DND-41 (cell line): ENCODE measurements at regions not wholly inside any gene's neighbourhood (a gene's known extent, or its start where the extent isn't known, plus 50 kb on each side); places are given as distances from the start of the nearest gene placed in this dataset.

Experiments
- ATAC-seq: fragments of 200-7000 bp; cut with Tn5 transposase; 3 replicates; pipeline ENCODE4 v1.9.1; 2021; ENCODE audit warnings: low read depth; ENCODE audit not compliant: insufficient read depth
- DNase-seq: peaks from one replicate; pipeline ENCODE4 v3.0.0-alpha.2; 2020
- H2AFZ ChIP-seq: 2 replicates; pipeline ENCODE4 v1.6.0; 2012; ENCODE audit warnings: low read depth, low read length
- H3K27ac ChIP-seq: 2 replicates; pipeline ENCODE4 v1.5.1; 2012; ENCODE audit warnings: low read length, inconsistent platforms
- H3K27me3 ChIP-seq: fragments of 200-600 bp; sonication (generic); 2 replicates; pipeline ENCODE4 v1.6.0; 2012; ENCODE audit warnings: low read length, mild to moderate bottlenecking, inconsistent platforms; ENCODE audit not compliant: insufficient read depth, poor library complexity
- H3K36me3 ChIP-seq: 2 replicates; pipeline ENCODE4 v1.5.1; 2012; ENCODE audit warnings: low read length, inconsistent platforms; ENCODE audit not compliant: insufficient read depth
- H3K4me1 ChIP-seq: 2 replicates; pipeline ENCODE4 v1.5.1; 2012; ENCODE audit warnings: mild to moderate bottlenecking, low read length; ENCODE audit not compliant: insufficient read depth
- H3K4me2 ChIP-seq: 2 replicates; pipeline ENCODE4 v1.6.0; 2012; ENCODE audit warnings: mild to moderate bottlenecking, moderate library complexity, low read length, inconsistent platforms; ENCODE audit not compliant: insufficient read depth
- H3K4me3 ChIP-seq, 2 experiments: fragments of 200-600 bp in 1 of 2; shearing (Covaris generic) in 1 of 2; 2 replicates each; pipeline ENCODE4 v1.5.1; 2012 to 2016; ENCODE audit warnings: inconsistent platforms in 2 of 2, low read length in 2 of 2, mild to moderate bottlenecking in 2 of 2, low read depth in 1 of 2, moderate library complexity in 1 of 2
- H3K79me2 ChIP-seq: 2 replicates; pipeline ENCODE4 v1.6.0; 2012; ENCODE audit warnings: low read length, inconsistent platforms; ENCODE audit not compliant: insufficient read depth
- H3K9ac ChIP-seq: 2 replicates; pipeline ENCODE4 v1.6.0; 2012; ENCODE audit warnings: low read depth, mild to moderate bottlenecking, inconsistent platforms, low read length, moderate library complexity
- H3K9me3 ChIP-seq: 2 replicates; pipeline ENCODE4 v1.5.1; 2012; ENCODE audit warnings: low read length, moderate library complexity, mild to moderate bottlenecking, inconsistent platforms; ENCODE audit not compliant: insufficient read depth, severe bottlenecking
- H4K20me1 ChIP-seq: 2 replicates; pipeline ENCODE4 v1.6.0; 2012; ENCODE audit warnings: low read length; ENCODE audit not compliant: insufficient read depth
- CTCF ChIP-seq: IDR thresholded peaks from 2 replicates; pipeline ENCODE4 v1.5.1; 2012; ENCODE audit warnings: borderline replicate concordance, low read length, moderate library complexity, mild to moderate bottlenecking; ENCODE audit not compliant: poor library complexity, severe bottlenecking; ENCODE audit errors: extremely low read depth
- EZH2 ChIP-seq: IDR thresholded peaks from 3 replicates; pipeline ENCODE4 v1.6.1; 2012; ENCODE audit warnings: borderline replicate concordance, low read depth, mild to moderate bottlenecking, moderate library complexity, low read length, inconsistent platforms; ENCODE audit not compliant: severe bottlenecking

- Histone ChIP-seq H3K9ac (no peak overlapping the region), H4K20me1 (no peaks in the 10 kb centered on the region), H2AFZ (no peak overlapping the region), H3K27ac (no peak overlapping the region), H3K36me3 (no peaks in the 10 kb centered on the region), H3K4me2 (no peak overlapping the region), H3K27me3 (peaks cover 4% of the 10 kb centered on the region), H3K79me2 (no peaks in the 10 kb centered on the region), H3K4me3 (no peak overlapping the region), H3K4me1 (no peaks in the 10 kb centered on the region), H3K9me3 (peaks cover 6% of the 10 kb centered on the region)
- DNase-seq = no peak
- TF ChIP-seq CTCF (no peak), EZH2 (no peak)
- no peak for ATAC-seq
These were observed 212.3 kb downstream of the TFAP2C start for GRCh38 chr20:56841346-56841908.

GRCh38 chr20:56842056-56842455 is 212.9 kb downstream of the TFAP2C start:
- Histone ChIP-seq H3K27ac (no peak overlapping the region), H3K4me3 (no peak overlapping the region), H4K20me1 (no peaks in the 10 kb centered on the region), H3K79me2 (no peaks in the 10 kb centered on the region), H3K4me1 (no peaks in the 10 kb centered on the region), H2AFZ (no peak overlapping the region), H3K9me3 (peaks cover 6% of the 10 kb centered on the region), H3K9ac (no peak overlapping the region), H3K27me3 (peaks cover 4% of the 10 kb centered on the region), H3K36me3 (no peaks in the 10 kb centered on the region), H3K4me2 (no peak overlapping the region)
- TF ChIP-seq EZH2 = no peak
- TF ChIP-seq CTCF = no peak
- ATAC-seq (no peak), DNase-seq (no peak)

- no peaks in the 10 kb centered on the region for H3K79me2 ChIP-seq
- no peak overlapping the region for H3K4me2 ChIP-seq
- no peak for TF ChIP-seq EZH2
- no peak for TF ChIP-seq CTCF
- H3K9me3 ChIP-seq = peaks cover 6% of the 10 kb centered on the region
- no peak overlapping the region for H2AFZ ChIP-seq
- ATAC-seq (no peak), DNase-seq (no peak)
- H3K27ac ChIP-seq = no peak overlapping the region
- H3K27me3 ChIP-seq = peaks cover 4% of the 10 kb centered on the region
- no peak overlapping the region for H3K4me3 ChIP-seq
- H3K4me1 ChIP-seq = no peaks in the 10 kb centered on the region
- H3K9ac ChIP-seq = no peak overlapping the region
- H3K36me3 ChIP-seq = no peaks in the 10 kb centered on the region
- H4K20me1 ChIP-seq = no peaks in the 10 kb centered on the region
These were observed 214.3 kb downstream of the TFAP2C start for GRCh38 chr20:56843386-56843785.

GRCh38 chr20:56843817-56844216 is 214.7 kb downstream of the TFAP2C start:
- Histone ChIP-seq H3K27ac (no peak overlapping the region), H3K4me1 (no peaks in the 10 kb centered on the region), H3K9me3 (peaks cover 6% of the 10 kb centered on the region), H3K9ac (no peak overlapping the region), H3K36me3 (no peaks in the 10 kb centered on the region), H4K20me1 (no peaks in the 10 kb centered on the region), H3K4me2 (no peak overlapping the region), H3K79me2 (no peaks in the 10 kb centered on the region), H3K27me3 (peaks cover 4% of the 10 kb centered on the region), H3K4me3 (no peak overlapping the region), H2AFZ (no peak overlapping the region)
- ATAC-seq (no peak), DNase-seq (no peak)
- TF ChIP-seq EZH2 (no peak), CTCF (no peak)
